PC-9 (cell line): ENCODE measurements at regions not wholly inside any gene's neighbourhood (a gene's known extent, or its start where the extent isn't known, plus 50 kb on each side); places are given as distances from the start of the nearest gene placed in this dataset.
"Not testable (repeated sequence)": the region's sequence is repeated elsewhere in the genome, so short reads cannot be mapped to it uniquely, and the experiment has no call there.

Experiments used
- BruUV-seq: library from RNA; stranded (reverse); fragments of 400-500 nt; replicated peaks from 2 replicates; lab custom pipeline; 2021; lab: Mats Ljungman, UMichigan
- CTCF ChIA-PET: fragments of 300-600 bp; sonication (Branson Sonifier 250); formaldehyde crosslinking; loops from one replicate; lab custom pipeline; 2022; ENCODE audit warnings: antibody characterized with exemption; lab: Charles Lee
- POLR2A ChIA-PET: fragments of 300-600 bp; sonication (Branson Sonifier 250); formaldehyde crosslinking; loops from one replicate; lab custom pipeline; 2022; ENCODE audit warnings: antibody characterized with exemption; ENCODE audit not compliant: unreplicated experiment; lab: Charles Lee
- DNase-seq, 2 experiments: peaks; one replicate each; pipeline versions ENCODE4 v3.0.0 to v3.0.0-alpha.2; 2015 to 2022; ENCODE audit warnings: mixed read lengths in 1 of 2
- H2AFZ ChIP-seq: fragments of 200-600 bp; sonication (generic); 2 replicates; pipeline ENCODE4 v1.8.1; 2017; ENCODE audit warnings: antibody characterized with exemption
- H3F3A ChIP-seq: fragments of 200-600 bp; sonication (generic); 2 replicates; pipeline ENCODE4 v1.8.1; 2017; ENCODE audit warnings: antibody characterized with exemption, mild to moderate bottlenecking, low read depth; ENCODE audit not compliant: insufficient read depth
- H3K27ac ChIP-seq: fragments of 200-600 bp; sonication (generic); 2 replicates; pipeline ENCODE4 v1.6.1; 2016; ENCODE audit warnings: mixed run types
- H3K27me3 ChIP-seq: fragments of 200-600 bp; sonication (generic); 2 replicates; pipeline ENCODE4 v1.6.1; 2016; ENCODE audit warnings: low read depth, mixed run types; ENCODE audit not compliant: insufficient read depth
- H3K36me3 ChIP-seq: fragments of 200-600 bp; sonication (generic); 2 replicates; pipeline ENCODE4 v1.6.1; 2016; ENCODE audit warnings: low read depth, mixed run types
- H3K4me1 ChIP-seq: fragments of 200-600 bp; sonication (generic); replicated peaks from 2 replicates; pipeline ENCODE4 v1.6.1; 2016; ENCODE audit warnings: mixed run types; ENCODE audit not compliant: insufficient read depth
- H3K4me2 ChIP-seq: fragments of 200-600 bp; sonication (generic); 2 replicates; pipeline ENCODE4 v1.6.1; 2017; ENCODE audit warnings: mixed run types
- H3K4me3 ChIP-seq: fragments of 200-600 bp; sonication (generic); 2 replicates; pipeline ENCODE4 v1.6.1; 2016; ENCODE audit warnings: mixed run types
- H3K79me2 ChIP-seq: fragments of 200-600 bp; sonication (generic); 2 replicates; pipeline ENCODE4 v1.6.1; 2017; ENCODE audit warnings: low read depth, mixed run types
- H3K9me2 ChIP-seq: fragments of 200-600 bp; sonication (generic); 2 replicates; pipeline ENCODE4 v1.8.1; 2017; ENCODE audit warnings: mild to moderate bottlenecking; ENCODE audit not compliant: insufficient read depth
- H3K9me3 ChIP-seq: fragments of 200-600 bp; sonication (generic); 2 replicates; pipeline ENCODE4 v1.8.1; 2016; ENCODE audit warnings: low read depth; ENCODE audit not compliant: insufficient read depth
- H4K20me1 ChIP-seq: fragments of 200-600 bp; sonication (generic); 2 replicates; pipeline ENCODE4 v1.8.1; 2017; ENCODE audit not compliant: insufficient read depth
- intact Hi-C: fragments of 100-400 bp; cut with micrococcal nuclease; formaldehyde crosslinking; loops from one replicate; pipeline ENCODE4 v1.10.0; 2022; ENCODE audit not compliant: unreplicated experiment

DNA sequence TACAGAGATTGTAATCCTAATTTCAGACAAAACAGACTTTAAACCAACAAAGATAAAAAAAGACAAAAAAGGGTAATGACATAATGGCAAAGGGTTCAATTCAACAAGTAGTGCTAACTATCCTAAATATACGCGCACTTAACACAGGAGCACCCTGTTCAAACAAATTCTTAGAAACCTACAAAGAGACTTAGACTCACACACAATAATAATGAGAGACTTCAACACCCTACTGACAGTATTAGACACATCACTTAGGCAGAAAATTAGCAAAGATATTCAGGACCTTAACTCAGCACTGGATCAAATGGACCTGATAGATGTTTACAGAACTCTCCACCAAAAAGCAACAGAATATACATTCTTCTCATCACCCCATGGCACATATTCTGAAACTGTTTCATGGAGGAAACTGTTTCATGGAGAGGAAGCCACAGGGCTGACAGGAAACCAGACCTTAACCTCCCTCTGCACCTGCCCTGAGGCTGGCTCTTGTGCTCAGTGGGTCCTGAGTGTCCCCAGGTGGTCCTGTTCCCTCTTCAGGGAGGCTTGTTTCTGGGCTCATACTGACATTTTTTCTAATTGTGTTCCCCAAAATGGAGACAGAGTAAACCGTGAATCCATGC, 54.7 kb downstream of the OR4M2 start:
- POLR2A ChIA-PET, H3K4me1 ChIP-seq, H3K9me2 ChIP-seq, H3K36me3 ChIP-seq, H3K27me3 ChIP-seq, BruUV-seq, intact Hi-C loops, H3K9me3 ChIP-seq, H3K27ac ChIP-seq, H3F3A ChIP-seq, H4K20me1 ChIP-seq, H3K4me2 ChIP-seq, H2AFZ ChIP-seq, H3K4me3 ChIP-seq, DNase-seq, CTCF ChIA-PET, H3K79me2 ChIP-seq: not testable (repeated sequence)

DNA sequence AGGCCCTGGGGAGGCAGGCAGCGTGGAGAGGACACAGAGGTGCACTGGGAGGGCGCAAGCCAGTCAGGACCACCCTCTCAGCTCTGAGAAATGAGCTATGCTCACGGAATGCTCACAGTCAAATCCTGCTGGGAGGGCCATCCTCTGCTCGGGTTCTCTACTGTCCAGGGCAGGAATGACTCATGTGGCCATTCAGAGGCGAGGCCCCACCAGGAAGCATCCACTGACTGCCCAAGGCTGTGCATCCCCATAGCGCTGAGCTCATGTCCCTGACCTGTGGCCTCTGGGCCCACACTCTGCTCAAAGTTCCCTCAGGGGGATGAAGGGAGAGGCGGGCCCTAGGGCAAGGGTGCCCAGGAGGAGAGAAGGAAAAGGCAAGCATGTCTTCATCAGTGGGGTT, 57.2 kb downstream of the OR4M2 start:
- intact Hi-C loops, H3K36me3 ChIP-seq, H3F3A ChIP-seq, H3K27ac ChIP-seq, H3K9me3 ChIP-seq, H3K4me1 ChIP-seq, H3K79me2 ChIP-seq, POLR2A ChIA-PET, H2AFZ ChIP-seq, H3K9me2 ChIP-seq, BruUV-seq, H3K4me3 ChIP-seq, H4K20me1 ChIP-seq, H3K4me2 ChIP-seq, CTCF ChIA-PET, H3K27me3 ChIP-seq, DNase-seq: not testable (repeated sequence)

DNA sequence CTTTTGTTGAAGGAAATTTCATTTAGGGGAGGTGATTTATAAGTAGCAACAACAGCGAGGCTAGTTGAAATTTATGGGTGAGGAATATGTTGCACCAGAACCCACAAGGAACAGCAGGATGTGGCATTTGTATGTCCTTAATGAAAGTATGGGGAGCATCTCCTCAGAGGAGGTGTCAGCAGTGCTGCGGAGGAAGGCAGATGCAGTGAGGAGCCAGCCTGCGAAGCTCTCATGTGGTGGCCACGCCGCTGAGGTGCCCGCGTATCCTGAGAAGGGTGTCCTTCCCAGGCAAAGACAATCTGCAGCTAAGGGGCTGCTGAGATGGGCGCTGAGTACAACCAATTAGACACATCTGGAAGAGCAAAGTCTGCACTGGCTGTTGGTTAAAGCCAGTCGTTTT, 60.8 kb downstream of the OR4M2 start:
- CTCF ChIA-PET, H3K27me3 ChIP-seq, H3K4me1 ChIP-seq, H3K27ac ChIP-seq, DNase-seq, H3K4me3 ChIP-seq, H3K79me2 ChIP-seq, H4K20me1 ChIP-seq, H3K9me3 ChIP-seq, H3K36me3 ChIP-seq, H2AFZ ChIP-seq, H3K4me2 ChIP-seq, BruUV-seq, H3K9me2 ChIP-seq, POLR2A ChIA-PET, intact Hi-C loops, H3F3A ChIP-seq: not testable (repeated sequence)

DNA sequence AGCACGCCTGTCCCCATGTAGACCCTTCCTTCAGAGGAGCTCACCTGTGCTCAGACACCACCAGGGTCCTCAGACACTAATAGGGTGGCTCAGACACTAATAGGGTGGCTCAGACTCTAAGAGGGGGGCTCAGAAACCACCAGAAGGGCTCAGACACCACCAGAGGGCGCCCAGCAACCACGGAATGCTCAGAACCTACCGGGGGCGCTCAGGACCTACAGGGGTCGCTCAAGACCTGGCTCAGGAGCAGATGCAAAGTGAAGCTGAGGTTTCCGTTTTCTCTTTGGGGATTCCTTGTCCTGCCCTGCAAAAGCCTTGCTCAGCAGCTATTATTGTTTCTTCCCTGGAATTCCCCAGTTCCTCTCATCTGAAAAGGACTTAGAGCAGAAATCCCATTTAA, 67.8 kb downstream of the OR4M2 start:
- H3K4me3 ChIP-seq, H3K9me2 ChIP-seq, H4K20me1 ChIP-seq, BruUV-seq, H3K79me2 ChIP-seq, intact Hi-C loops, H3K4me1 ChIP-seq, H3K27ac ChIP-seq, H3K27me3 ChIP-seq, H3K36me3 ChIP-seq, CTCF ChIA-PET, H3F3A ChIP-seq, H3K9me3 ChIP-seq, H2AFZ ChIP-seq, POLR2A ChIA-PET, H3K4me2 ChIP-seq, DNase-seq: not testable (repeated sequence)

DNA sequence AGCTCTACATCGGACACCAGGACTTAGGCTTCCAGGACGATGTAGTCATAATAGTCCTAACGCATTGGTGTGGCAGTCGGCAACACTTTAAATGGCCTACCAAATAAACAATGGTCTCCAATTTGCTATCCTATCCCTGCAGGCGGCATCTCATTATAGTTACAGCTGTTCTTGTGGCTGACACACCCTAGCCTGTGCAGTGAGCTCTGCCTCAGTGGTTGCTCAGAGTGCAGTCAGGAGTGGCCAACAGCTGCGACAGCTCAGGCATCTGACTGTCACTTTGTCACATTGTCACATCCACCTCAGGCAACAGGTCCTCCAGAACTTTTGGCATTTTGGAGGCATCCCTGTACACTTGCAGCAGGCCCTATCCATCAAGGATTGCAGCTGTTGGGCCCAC, 77.9 kb downstream of the OR4M2 start:
- H3K36me3 ChIP-seq, H4K20me1 ChIP-seq, DNase-seq, H3K27ac ChIP-seq, CTCF ChIA-PET, H3K79me2 ChIP-seq, intact Hi-C loops, H3K4me3 ChIP-seq, H3K27me3 ChIP-seq, H3K9me2 ChIP-seq, BruUV-seq, H3K4me2 ChIP-seq, POLR2A ChIA-PET, H3K9me3 ChIP-seq, H3F3A ChIP-seq, H3K4me1 ChIP-seq, H2AFZ ChIP-seq: not testable (repeated sequence)

DNA sequence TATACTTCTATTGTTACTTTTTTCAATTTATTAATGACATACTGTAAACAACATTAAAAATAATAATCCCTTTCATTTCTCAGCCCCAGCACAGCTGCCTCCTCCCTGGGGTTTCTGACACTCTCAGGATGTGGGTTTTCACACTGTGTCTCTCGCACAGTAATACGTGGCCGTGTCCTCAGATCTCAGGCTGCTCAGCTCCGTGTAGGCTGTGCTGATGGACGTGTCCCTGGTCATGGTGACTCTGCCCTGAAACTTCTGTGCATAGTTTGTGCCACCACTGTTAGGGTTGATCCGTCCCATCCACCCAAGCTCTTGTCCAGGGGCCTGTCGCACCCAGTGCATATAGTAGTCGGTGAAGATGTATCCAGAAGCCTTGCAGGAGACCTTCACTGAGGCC, 80.0 kb downstream of the OR4M2 start:
- H3K9me2 ChIP-seq, H3K27ac ChIP-seq, DNase-seq, H3K4me2 ChIP-seq, BruUV-seq, H3K4me3 ChIP-seq, H3K27me3 ChIP-seq, H3F3A ChIP-seq, intact Hi-C loops, H3K9me3 ChIP-seq, H3K79me2 ChIP-seq, POLR2A ChIA-PET, H3K4me1 ChIP-seq, H4K20me1 ChIP-seq, CTCF ChIA-PET, H2AFZ ChIP-seq, H3K36me3 ChIP-seq: not testable (repeated sequence)

DNA sequence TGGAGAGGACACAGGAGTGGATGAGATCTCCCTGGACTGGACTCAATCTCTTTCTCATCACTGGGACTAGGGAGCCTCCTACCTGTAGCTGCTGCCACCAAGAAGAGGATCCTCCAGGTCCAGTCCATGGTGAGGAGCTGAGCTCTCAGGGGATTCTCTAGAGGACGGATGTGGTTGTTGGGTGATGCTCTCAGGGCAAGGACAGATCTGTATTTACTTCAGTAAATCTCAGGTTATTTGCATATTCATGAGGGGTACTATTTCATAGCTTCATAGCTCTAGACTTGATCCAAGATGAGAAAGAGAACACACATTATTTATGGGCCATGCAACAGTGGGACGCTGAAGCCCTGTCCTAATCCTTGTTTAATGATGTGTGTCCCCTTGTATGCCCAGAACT, 80.4 kb downstream of the OR4M2 start:
- CTCF ChIA-PET, DNase-seq, H3K4me1 ChIP-seq, H3K9me3 ChIP-seq, H2AFZ ChIP-seq, H3K27ac ChIP-seq, BruUV-seq, H3K79me2 ChIP-seq, H3K27me3 ChIP-seq, intact Hi-C loops, POLR2A ChIA-PET, H4K20me1 ChIP-seq, H3K9me2 ChIP-seq, H3K36me3 ChIP-seq, H3F3A ChIP-seq, H3K4me3 ChIP-seq, H3K4me2 ChIP-seq: not testable (repeated sequence)
